GM19467 (cell line): ENCODE measurements at regions not wholly inside any gene's neighbourhood (a gene's known extent, or its start where the extent isn't known, plus 50 kb on each side); places are given as distances from the start of the nearest gene placed in this dataset.

Experiments used
- ATAC-seq: cut with Tn5 transposase; IDR thresholded peaks from one replicate; pipeline ENCODE4 v1.9.1; 2021; ENCODE audit warnings: mild to moderate bottlenecking, moderate library complexity; ENCODE audit not compliant: unreplicated experiment

DNA sequence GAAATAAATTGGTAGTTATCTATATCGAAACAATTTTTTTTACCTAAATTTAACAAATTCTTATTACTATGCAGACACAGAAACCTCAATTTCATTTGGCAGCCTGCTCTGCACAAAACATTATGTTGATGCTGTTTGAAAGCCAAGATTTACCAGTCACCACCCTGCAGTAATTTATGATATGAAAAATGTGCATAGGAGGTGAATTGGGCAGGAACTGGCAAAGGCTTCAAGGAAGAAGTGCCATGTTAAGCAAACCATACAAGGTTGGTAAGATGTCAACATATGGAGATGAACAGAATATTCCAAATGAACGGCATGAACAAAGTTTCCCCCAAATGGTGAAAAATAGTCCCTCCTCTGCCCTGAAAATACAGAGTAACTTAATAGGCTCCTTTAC is 54.2 kb upstream of the TAB2 start:
- ATAC-seq = no peak

DNA sequence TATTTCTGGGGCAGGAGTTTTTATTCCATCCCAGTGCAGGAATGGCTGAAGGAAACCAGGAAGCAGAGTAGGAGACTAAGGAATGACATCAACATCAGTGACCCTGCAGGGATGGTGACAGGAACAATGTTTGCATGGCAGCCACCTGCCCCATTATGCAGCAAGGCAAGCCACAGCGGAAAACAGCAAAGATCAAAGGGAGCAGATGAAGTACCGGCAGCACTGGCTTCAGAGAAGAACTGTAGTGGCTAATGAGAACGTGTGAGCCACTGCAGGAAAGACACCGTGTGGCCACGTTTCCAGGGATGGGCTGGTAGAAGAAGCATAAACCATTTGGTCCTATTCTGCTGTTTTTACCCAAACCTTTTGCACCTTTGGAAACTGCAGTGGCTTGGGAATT is 52.9 kb upstream of the TAB2 start:
- ATAC-seq = no peak

DNA sequence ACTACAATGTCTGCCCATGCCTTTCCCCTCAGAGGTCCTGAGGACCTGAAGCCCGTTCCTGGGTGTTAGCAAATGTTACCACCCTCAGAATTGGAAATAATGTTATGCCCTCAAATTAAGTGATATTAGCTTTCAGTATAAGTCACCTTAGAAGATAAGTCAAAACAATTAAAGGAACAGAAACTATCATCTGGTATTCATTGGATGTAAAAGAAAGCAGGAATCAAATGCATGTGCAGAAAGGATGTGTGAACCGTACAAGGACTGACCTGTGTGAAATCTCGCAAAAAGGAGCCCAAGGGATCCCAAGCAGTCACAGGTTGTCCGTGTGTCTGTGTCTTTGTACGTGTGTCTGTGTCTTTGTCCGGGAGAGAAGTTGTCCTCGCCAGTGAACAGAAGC is 51.6 kb upstream of the TAB2 start:
- ATAC-seq = no peak

DNA sequence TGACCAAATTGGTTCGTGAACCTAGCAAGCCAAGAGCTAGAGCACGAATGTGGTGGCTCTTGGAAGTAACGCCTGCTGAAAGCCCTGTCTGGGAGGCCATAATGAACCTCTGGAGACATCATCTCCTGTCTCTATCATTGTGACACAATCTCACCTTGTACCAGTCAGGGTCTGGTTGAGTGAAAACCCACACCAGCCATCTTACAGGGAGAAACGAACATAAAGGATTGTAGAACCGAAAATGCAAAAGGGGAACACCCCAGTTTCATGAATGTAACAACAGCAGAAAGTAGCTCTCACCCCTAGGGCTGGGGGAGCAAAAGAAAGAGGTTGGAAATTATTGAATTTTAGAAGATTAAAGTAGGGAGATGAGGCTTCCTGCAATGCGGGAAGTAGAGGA is 50.9 kb upstream of the TAB2 start:
- ATAC-seq = peak; percentile 68

DNA sequence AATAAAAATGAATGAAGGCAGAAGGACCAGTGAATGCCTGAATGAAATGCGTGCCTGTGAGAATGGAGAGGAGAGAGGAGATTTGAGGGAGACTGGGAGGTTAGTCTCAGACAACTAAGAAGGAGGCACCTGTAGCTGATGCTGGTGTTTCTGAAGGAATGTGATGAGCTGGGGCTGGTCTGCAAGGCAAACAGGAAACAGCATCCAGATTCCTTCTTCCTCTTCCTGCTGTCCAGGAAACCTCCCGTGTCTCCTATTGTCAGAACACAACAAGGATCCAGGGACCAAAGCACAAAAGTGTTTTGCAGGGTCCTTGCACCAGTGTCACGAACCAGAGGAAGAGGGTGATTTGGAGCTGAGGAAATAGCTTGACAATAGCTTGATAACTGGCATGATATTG is 50.4 kb upstream of the TAB2 start:
- ATAC-seq = peak; percentile 10

DNA sequence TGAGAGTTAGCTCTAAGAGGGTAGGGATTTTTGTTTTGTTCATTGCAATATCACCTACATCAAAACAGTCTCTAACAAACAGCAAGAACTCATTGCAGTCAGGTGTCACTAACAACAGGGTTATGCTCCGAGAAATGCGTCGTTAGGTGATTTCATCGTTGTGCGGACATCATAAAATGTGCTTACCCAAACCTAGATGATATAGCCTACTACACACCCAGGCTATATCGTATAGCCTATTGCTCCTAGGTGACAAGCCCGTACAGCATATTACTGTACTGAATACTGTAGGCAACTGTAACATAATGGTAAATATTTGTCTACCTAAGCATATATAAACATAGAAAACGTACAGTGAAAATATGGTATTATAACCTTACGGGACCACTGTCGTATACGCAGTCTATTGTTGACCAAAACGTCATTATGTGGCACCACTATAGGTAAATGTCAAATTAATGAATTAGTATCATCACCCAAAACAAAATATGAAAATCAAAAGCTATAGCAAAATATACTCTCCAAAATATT is 49.9 kb upstream of the TAB2 start:
- ATAC-seq = no peak
